Posterior cingulate gyrus (tissue), 11 donors: ENCODE measurements at regions not wholly inside any gene's neighbourhood (a gene's known extent, or its start where the extent isn't known, plus 50 kb on each side); places are given as distances from the start of the nearest gene placed in this dataset.
"Not testable (repeated sequence)": the region's sequence is repeated elsewhere in the genome, so short reads cannot be mapped to it uniquely, and the experiment has no call there.

ENCODE experiments used
- DNase-seq, 10 donors: peaks; one replicate each; pipeline versions ENCODE4 v3.0.0 to v3.0.0-alpha.2; 2020 to 2021; ENCODE audit warnings: mixed read lengths in 3 of 10
- intact Hi-C: fragments of 100-400 bp; cut with DNase I; formaldehyde crosslinking; loops from one replicate; pipeline ENCODE4 v1.15.1; 2023

DNA sequence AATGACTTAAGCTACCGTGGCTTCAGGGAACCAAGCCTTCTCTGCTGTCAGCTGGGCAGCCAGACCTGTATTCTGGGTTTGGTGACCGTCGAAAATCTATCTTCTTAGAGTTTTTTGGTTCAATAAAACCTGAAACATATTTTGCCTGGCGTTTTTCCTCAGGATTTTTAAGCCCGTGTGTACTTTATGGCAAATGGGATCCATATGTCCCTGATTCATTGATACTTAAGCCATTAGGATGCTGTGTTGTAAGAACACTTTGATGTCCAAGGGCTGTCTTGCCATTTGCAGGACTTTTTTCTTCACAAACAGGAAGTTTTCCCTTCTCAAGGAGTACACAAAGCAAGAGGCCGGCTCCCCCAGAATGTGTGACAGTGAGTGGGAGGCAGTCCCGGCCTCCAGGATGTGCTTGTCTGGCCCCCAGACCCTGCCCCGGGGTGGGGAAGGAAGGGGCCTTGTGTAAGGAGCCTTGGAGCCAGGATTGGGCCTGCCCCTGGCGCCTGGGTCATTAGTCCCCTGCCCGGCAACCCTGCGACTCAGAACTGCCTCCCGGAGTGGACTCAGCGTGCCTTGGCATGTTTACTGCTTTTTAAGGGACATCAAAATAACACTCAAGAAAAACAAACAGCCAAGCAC lies 83.4 kb upstream of the SMIM23 start:
- intact Hi-C loops = no loop called here
- DNase-seq = no peak

DNA sequence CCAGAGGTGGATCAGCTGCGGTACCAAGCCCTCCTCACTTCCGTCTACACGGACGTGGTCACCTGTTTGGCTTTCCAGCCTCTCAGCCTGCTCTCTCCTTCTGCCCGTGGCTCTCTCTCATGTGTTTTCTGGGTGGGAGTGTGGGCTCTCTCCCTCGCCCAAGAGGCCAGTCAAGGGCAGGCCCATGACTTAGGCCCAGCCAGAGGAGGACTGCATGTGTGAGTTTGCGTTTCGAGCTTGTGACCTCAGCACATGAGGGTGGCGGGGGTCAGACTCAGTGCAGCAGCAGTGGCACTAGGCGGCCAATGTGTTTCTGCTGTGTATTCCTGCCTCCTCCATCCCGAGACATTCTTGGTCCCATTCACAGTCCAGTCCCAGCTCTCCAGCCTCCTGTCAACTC lies 82.5 kb upstream of the SMIM23 start:
- DNase-seq = no peak
- intact Hi-C loops = no loop called here

DNA sequence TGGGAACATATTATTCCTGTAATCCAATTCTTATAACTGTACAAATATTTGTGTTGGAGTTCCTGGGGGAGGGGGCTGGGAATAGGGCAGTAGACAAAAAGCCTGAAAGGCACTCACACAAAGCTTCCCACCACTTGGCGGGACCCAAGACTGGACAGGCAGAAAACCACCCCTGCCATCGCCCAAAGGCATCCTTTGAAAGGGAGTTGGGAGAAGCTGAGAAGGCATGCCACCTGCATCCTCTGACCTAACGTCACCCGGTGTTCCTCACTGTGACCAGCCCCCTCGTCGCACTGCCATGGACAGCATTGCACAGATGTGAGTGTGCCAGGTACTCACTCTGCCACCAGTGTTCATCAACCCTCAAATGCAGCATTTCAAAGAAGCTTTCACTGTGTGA lies 80.6 kb upstream of the SMIM23 start:
- intact Hi-C loops = no loop called here
- DNase-seq = no peak

DNA sequence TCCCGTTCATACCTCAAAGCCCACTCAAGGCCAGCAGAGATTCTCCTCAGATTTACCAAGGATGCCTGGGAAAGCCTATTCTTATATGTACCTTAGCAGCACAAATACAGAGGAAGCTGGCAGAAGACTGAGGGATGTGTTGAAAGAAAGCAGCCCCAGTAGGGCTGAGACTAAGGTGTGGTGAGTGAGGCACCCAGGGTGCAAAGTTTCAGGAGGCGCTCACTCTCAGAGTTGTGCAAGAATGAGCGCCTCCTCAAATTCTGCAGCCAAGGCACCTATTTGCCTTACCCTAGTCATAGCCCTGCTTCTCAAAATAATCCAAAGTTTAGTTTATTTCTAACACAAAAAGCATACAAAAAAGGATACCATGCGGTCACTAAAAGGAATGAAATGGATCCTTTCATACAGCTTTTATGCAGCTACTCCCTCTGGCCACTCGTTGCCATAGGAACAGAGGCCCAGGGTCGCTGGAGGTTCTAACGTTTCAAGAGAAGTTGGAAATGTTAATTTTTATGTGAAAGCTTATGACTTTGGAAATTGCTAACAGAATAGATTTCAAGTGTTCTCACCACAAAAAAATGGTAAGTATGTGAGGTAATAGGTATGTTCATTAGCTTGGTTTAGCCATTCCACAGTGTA lies 79.7 kb upstream of the SMIM23 start:
- no peak for DNase-seq
- intact Hi-C loops = no loop called here

DNA sequence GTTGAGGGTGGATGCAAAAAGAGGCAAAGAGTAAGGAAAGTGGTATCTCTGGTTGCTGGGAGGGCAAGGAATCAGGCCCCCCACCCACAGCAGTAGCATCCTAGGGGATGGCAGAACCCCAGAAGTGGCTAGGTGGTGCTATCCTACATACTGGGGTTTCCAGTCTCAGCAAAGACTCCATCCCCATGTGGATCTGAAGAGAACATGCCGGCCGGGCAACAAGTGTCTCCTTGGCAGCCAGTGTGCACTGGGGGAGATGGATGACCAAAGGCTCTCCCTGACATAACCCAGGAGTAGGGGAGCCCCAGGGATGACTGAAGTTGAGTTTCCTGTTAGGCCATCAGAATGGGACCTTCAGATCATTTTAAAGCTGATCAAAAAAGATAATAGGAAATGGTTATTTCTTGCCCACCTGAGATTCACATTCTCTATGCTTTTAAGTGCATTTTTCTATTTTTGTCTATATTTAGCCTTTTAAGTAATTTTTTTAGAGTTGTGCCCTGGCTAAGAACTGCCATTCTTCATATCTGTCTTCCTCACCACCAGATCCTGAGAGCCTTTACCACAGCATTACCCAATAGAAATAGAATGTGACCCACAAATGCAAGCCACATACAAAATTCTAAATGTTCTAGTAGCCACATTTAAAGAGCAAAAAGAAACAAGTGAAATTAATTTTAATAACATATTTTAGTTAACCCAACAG lies 78.7 kb upstream of the SMIM23 start:
- no peak for DNase-seq

DNA sequence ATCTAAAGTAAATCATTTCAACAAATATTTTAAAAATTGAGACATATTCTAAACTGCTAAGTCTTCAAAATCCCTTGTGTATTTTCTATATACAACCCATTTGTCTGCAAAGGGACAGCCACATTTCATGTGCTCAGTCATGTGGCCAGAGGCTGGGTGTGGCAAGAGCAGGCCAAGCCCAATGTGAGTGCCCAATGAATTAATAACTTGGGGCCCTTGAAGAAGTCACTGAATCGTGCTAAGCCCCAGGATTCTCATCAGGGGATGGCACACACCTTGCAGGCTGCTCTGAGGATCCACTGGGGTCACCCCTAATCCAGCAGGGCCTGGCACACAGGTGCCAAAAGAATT lies 78.2 kb upstream of the SMIM23 start:
- no peak for DNase-seq
- intact Hi-C loops = no loop called here

More for the DNA sequence above, 78.7 kb upstream of the SMIM23 start:
- intact Hi-C loops = no loop called here

DNA sequence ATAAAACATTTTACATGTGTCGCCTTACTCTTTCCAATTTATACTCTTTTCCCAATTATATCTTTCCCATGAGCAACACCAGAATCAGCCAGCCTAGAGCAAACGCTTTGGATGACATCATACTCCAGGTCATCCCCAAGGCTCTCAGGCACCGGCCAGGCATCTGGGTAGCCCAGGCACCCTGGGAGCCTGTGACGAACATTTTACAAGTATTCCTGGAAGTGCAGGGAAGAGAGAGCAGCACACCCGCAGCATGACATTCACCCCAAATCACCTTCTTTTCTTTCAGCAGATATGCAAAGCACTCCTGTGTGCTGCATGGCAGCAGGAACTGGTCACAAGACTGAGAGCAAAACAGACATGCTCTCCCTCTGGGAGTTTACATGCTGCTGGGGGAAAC lies 75.7 kb upstream of the SMIM23 start:
- intact Hi-C loops = no loop called here
- no peak for DNase-seq

DNA sequence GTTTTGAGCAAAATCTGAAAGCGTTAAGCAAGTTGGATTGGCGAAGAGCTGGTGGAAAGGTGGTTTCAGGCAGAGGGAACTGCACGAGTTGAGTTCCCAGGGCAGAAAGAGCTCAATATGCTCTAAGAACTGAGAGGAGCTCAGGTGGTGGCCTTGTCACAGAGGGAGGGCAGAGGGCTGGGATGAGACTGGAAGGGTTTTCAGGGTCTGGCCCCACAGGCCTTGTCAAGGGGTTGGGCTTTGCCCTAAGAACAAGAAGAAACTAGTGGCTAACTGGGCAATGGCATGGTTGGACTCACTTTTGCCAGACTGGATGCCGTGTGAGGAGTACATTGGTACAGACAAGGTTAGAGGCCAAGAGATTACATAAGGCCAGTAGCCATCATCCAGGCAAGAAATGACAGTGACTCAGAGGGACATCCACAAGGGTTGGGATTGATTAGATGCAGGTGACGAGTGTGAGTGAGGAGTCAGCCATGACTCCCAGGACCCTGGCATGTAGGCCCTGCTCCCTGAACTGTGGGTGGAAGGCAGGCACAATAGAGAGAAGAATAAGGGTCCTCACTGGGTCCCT lies 75.1 kb upstream of the SMIM23 start:
- no peak for DNase-seq
- intact Hi-C loops = no loop called here

DNA sequence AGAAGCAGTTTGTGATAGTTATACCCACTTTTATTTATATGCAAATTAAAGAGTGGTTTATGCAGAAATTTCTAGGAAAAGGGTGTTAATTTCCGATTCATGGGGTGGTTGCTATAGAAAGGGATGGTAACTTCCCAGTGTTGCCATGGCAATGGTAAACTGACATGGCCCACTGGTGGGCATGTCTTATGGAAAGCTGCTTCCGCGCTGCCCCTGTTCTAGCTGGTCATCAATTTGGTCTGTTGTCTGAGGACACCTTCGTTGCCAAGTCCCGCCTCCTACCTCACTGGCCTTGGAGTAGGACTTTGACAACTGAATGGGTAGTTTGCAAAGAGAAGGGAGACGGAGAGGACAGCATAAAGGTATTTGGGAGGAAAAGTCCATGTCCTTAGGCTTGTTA lies 74.0 kb upstream of the SMIM23 start:
- DNase-seq = no peak
- intact Hi-C loops = no loop called here

DNA sequence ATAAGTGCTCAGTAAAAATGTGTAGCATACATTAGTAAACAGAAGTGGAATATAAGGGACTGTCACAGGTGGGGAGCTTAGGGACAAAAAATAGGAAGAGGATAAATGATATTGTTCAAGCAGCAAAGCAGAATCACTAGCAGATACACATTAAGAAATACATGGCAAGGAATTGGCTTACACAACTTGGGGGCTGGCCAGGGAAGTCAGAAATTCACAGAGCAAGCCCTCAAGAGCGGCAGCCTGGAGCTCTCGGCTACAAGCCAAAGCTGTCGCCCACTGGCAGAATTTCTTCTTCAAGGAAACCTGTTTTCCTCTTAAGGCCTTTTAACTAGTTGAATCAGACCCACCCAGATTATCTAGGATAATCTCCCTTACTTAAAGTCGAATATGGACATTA lies 73.0 kb upstream of the SMIM23 start:
- intact Hi-C loops = no loop called here

DNA sequence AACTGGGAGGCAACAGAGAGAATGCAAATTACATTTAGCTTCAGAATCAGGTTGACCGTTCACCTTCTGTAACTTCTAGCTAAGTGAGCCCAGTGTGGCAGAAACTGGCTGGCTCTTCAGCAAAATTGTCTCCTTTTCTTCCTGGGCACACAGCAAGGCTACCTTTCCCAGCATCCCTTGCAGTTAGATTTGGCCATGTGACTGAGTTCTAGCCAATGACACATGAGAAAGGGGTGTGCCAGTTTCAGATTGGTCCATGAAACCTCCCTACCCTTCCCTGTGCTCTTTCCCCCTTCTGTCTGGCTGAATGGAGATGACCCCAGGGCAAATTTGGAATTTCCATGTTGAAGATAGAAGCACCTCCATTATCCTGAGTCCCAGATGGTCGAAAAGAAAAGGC lies 72.5 kb upstream of the SMIM23 start:
- intact Hi-C loops = no loop called here
- DNase-seq = no peak

More for the DNA sequence above, 73.0 kb upstream of the SMIM23 start:
- DNase-seq = no peak

DNA sequence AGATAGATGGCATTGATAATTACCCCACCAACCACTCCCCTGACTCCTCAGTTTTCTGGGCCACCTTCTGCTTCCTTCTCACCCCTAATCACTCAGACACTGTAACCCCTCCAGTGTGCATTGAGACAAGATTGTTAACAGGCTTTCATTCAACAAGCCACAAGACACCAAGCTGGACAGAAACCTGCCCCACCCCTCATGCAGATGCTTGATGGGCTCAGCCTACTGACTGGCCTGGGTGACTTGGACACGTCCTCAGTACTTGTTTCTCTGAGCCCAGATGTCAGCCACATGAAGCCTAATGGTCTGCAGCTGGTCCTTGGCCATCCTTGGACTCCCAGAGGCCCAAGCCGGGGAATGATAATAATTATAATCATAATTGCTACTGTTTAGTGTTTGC lies 71.4 kb upstream of the SMIM23 start:
- intact Hi-C loops = no loop called here
- DNase-seq = no peak

DNA sequence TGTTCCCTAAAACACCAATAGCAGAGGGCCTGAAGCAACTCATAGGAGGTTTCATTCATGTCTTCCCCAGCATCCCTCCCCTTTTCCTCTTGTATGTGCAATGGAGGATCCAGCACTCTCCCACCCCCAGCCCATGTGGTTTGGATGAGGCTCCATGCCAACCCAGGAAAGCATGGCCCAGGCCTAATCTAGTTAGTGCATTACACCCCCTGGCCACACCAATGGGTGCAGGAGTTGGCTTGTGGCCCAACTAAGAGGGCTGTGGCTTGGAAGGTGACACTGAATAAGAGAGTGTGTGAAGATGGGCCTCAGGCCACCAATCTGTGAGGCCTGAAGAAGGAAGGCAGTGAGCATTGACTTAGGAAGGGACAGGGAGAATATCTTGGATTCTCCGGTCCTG lies 70.8 kb upstream of the SMIM23 start:
- intact Hi-C loops = no loop called here
- no peak for DNase-seq

DNA sequence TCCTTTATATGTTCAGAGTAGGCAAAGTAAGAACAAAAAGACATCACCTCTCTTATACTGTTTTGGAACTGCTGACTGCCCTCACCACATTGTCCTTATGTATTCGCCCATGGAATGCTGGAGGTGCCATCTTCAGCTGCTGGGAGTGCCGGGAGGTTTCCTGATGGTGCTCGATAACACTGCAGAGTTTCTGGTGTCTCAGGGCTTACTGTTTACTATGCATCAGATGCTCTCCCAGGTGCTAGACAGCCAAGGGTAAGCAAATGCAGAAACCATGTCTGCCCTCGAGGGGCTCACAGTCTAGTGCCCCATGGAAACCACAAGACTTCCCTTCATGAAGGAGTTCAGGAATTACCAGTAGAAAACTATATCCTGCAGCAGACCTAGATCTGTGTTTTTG lies 70.1 kb upstream of the SMIM23 start:
- no peak for DNase-seq
- intact Hi-C loops = no loop called here

DNA sequence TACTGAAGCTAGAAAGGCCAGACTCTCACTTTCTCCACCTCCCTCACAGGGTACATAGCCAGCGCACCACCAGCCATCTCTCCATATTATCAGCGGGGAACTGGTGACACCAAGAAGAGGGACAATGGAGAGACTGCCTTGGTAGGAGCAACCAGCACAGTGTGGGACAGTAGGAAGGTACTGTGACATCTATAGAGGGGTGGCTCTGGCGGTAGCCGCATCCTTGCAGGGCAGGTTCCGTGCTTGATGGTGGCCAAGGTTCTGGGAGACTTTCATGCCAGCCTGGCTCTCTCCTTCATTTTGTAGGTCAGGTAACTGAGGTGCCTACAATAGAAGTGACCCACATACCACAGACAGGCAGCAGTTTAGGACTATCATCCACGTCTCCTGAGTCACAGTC lies 65.5 kb upstream of the SMIM23 start:
- no peak for DNase-seq
- intact Hi-C loops = no loop called here

DNA sequence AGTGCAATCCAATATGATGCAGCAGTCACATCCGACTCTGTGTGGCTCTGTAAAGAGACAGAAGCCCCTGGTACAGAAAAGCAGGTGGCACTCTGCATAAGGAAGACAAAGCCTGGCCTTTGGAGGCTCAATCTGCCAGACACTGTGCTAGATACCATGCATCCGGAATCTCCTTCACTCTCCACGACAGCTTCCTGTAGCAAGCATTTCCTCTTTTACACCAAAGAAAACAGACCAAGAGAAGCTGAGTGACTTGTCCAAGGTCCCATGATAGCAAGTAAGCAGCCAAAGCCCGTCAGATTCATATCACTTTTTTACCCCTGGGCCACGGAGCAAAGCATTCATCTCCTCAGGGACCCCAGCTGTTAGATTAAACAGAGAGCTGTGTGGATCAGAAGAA lies 64.2 kb upstream of the SMIM23 start:
- intact Hi-C loops = no loop called here
- DNase-seq = no peak

DNA sequence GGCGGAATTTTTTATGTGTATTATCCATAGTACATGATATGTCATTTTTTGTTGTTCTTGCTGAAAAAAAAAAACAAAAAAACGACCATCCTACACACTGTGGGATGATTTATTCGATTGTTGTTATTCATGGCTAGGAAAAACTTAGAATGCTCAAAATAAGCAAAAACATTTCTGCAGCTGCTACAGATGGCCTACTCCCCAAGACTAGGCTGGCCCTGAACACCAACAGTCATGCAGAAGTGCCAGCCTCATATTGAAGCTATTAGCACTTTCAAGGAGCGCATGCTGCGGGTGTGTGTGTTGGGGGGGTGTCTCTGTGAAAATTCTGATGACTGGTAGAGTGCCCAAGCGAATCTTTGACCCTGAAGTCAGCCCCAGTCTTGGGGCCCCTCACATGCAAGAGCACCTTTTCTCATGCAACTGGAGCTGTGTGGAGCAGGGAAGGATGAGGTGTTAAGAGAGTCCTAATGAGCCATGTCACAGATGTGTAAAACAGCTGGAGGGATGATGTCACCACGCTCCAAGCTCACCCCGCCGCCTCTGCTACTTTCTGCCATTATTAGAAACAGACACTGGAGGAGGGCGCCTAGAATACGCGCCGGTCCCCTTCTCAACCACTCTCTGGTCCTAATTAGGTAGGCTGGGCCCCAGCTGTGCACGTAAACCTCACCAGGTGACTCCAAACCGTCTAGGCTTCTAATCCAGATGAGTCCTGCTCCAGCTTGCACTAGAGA lies 61.0 kb upstream of the SMIM23 start:
- intact Hi-C loops = no loop called here
- DNase-seq = no peak

DNA sequence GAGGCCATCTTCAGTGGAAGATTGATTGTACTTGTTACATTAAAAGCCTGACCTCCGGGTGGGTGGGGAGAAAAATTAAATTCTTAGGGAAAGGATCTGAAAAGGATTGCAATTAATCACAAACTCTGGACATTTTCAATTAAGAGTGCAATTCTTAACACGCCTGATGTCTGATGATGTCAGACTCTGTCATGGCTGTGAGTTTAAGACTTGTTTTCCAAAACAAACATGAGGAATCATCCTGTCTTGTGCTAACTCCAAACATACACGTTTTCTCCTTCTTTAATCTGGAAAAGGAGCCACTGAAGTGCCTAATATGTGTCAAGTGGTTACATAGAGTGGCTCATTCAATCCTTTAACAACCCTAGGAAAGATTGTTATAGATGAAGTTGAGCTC lies 60.4 kb upstream of the SMIM23 start:
- intact Hi-C loops = no loop called here
- no peak for DNase-seq

DNA sequence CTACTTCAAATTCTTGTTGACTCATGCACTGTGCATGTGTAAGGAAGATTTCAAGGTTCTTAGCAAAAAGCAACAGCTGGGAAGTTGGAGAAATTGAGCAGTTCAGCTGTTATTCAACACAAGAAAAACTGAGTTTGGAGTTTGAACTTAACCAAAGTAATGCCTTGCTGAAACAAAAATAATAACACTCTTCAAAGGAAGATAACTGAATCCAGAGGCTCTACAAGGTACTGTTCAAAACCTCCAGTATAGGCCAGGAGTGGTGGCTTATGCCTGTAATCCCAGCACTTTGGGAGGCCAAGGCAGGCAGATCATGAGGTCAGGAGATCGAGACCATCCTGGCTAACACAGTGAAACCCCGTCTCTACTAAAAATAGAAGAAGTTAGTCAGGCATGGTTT lies 58.8 kb upstream of the SMIM23 start:
- DNase-seq, intact Hi-C loops: not testable (repeated sequence)

DNA sequence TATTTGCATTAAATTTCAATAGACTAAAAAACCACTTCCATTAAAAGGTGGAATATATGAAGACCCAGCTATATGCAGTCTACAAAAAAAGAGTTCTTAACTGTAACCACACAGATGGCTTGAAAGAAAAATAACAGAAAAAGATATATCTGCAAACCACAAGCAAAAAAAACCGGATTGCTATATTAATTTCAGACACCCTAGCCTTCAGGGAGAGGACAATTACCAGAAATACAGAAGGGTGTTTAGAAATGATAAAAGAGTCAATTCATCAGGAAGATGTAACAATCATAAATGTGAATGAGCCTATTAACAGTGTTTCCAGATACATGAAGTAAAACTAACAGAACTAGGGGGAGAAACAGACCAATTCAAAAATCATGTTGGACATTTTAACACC lies 56.9 kb upstream of the SMIM23 start:
- no peak for DNase-seq
- intact Hi-C loops = no loop called here
